WI38 (cell line): ENCODE measurements at regions not wholly inside any gene's neighbourhood (a gene's known extent, or its start where the extent isn't known, plus 50 kb on each side); places are given as distances from the start of the nearest gene placed in this dataset.

Source experiments
- H3K4me3 ChIP-seq: 2 replicates; pipeline ENCODE4 v1.5.1; 2011; ENCODE audit warnings: low read depth, mild to moderate bottlenecking, control low read depth, low read length
- TF ChIP-seq, protein P1 (sequence below): IDR thresholded peaks from 2 replicates; pipeline ENCODE4 v1.5.1; 2012; ENCODE audit warnings: low read depth, mild to moderate bottlenecking, control low read depth, low read length

DNA sequence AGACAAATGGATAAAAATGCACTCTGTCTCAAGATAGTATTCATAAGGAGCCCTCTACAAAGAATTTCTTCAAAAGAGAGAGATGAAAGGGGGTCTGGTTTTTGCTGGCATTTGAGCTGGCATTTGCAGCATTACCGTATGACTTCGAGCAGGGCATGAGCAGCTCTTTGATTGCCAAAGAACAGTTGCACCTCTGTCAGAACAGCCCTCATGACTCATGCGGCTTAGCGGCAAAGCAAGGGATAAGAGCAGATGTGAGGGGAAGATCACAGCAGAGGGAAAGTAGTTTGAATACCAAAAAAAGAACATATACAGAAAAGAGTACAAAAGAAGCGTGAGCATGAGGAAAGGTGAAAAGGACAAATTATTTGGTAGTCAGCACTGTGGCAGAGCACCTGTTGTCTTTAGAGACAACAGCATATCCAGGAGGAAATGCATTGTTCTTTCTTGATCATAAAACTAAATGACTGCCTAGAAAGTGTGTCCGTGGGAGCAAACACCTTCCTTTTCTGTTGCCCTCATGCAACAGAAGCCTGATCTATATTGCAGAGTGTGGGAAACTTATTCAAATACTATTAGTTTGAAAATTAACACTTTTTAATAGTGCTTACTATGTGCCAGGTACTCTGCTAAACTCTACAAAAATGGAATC is 80.5 kb upstream of the SLC24A5 start:
- no peak overlapping the region for H3K4me3 ChIP-seq
- TF ChIP-seq, protein P1, sequence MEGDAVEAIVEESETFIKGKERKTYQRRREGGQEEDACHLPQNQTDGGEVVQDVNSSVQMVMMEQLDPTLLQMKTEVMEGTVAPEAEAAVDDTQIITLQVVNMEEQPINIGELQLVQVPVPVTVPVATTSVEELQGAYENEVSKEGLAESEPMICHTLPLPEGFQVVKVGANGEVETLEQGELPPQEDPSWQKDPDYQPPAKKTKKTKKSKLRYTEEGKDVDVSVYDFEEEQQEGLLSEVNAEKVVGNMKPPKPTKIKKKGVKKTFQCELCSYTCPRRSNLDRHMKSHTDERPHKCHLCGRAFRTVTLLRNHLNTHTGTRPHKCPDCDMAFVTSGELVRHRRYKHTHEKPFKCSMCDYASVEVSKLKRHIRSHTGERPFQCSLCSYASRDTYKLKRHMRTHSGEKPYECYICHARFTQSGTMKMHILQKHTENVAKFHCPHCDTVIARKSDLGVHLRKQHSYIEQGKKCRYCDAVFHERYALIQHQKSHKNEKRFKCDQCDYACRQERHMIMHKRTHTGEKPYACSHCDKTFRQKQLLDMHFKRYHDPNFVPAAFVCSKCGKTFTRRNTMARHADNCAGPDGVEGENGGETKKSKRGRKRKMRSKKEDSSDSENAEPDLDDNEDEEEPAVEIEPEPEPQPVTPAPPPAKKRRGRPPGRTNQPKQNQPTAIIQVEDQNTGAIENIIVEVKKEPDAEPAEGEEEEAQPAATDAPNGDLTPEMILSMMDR = no peak

DNA sequence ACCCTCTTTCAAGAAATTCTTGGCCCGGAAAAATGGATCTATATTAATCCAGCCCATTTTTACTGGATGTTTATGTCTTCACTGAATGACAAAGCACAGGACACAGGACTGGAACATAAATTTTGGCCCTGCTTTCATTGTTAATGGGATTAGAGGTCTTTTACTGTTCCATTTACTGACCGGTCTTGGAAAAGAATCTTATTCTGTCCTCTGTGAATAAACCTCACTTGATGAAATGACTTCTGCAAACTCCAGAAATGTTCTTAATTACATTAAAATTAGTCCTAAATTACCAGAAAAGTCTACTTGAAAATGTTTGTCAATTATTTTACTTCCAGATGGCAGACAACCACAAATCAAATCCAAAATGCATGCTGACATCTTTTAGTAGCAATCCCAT is 79.3 kb upstream of the SLC24A5 start:
- H3K4me3 ChIP-seq = no peak overlapping the region
- TF ChIP-seq, protein P1 = no peak

DNA sequence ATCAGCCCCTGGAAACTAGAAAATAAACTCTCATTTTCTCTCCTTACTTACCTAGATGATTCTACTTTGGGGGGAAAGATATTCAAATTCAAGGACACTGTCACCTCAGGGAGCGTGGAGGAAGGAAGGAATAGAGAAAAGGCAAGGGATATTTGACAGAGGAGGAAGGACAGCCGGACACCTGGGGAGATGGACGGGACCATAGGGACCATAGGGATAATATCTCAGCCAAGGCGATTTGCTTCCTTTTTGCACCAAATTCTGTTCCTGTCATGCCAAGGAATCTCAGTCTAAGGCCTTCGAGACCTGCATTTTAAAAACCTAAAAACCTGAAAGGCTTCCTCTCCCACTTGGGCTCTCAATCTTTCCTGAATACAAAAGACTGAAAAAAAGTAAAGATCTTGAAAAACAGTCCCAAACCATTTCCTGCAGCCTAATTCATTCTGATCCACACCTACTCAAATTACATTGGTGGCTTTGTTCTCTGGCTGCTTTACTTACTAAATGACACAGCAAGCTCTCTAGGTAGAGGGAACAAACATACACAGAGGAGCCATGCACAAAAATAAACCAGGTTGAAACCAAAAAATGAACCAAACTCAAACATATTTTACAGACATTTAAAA is 73.9 kb upstream of the SLC24A5 start:
- no peak overlapping the region for H3K4me3 ChIP-seq
- TF ChIP-seq, protein P1 = no peak

DNA sequence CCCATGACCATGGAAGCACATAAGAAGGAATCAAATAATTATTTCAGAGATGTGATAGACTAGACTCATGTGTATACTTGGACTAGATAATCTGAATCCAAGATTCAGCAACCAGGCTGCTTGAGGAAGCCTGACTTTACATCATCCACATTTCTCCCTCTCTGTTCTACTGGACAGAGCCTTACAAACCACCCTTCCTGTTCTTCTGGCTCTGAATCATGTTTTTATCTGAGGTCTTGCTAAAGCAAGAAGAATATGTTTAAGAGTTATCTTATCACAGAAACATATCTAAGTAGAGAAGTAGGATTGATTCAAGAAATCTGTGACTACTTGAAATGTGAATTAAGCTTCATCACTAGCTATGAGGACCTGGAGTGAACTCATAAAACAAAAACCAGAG is 71.1 kb upstream of the SLC24A5 start:
- TF ChIP-seq, protein P1 = no peak
- no peak overlapping the region for H3K4me3 ChIP-seq

DNA sequence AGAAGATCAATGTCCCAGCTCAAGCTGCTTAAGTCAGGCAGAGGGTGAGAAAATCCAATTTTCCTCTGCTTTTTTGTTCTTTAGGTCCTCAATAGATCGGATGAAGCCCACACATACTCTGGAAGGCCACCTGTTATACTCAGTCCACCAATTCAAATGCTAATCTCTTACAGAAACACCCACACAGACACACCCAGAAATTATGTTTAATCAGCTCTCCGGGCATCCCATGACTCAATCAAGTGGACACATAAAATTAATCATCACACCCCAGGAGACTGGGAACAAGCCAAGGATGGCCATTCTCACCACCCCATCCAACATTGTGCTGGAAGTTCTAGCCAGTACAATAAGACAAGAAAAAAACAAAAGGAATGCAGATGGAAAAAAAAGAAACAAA is 67.8 kb upstream of the SLC24A5 start:
- TF ChIP-seq, protein P1 = no peak
- H3K4me3 ChIP-seq = no peak overlapping the region

DNA sequence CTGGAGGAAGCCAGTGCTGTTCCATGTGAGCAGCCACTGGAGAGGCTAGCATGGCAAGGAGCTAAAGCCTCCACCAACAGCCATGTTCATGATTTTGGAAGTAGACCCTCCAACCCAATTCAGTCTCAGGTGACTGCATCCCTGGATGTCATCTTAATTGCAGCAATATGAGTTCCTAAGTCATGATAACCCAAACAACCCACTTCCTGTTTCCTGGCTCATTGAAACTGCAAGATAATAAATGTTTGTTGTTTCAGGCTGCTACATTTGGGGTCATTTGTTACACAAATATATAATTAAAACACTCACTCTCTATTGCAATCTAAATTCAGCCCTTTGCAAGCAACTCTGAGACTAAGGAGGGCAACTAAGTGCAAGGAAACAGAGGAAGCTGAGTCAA is 62.4 kb upstream of the SLC24A5 start:
- no peak overlapping the region for H3K4me3 ChIP-seq
- TF ChIP-seq, protein P1 = no peak

DNA sequence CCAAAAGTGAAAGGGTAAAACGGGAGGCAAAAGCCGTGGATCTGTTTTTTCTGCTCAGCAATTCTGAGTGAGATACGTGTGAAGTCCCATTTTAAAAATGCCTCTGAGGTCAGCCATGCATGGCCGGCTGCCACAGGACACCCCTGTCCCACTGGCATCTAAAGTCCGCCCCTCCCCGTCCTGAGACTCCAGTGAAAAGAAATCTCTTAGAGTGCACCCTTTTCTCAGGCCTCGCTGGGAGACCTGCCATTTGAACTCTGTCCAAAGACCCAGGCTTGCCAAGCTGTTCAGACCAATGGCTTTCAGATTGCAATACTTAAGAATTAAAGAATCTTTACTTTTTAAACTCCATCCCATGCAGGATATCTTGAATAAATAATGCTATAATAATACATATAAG is 61.0 kb upstream of the SLC24A5 start:
- TF ChIP-seq, protein P1 = no peak
- no peak overlapping the region for H3K4me3 ChIP-seq
